ENCODE measurements at regions not wholly inside any gene's neighbourhood (a gene's known extent, or its start where the extent isn't known, plus 50 kb on each side); places are given as distances from the start of the nearest gene placed in this dataset.

DNA sequence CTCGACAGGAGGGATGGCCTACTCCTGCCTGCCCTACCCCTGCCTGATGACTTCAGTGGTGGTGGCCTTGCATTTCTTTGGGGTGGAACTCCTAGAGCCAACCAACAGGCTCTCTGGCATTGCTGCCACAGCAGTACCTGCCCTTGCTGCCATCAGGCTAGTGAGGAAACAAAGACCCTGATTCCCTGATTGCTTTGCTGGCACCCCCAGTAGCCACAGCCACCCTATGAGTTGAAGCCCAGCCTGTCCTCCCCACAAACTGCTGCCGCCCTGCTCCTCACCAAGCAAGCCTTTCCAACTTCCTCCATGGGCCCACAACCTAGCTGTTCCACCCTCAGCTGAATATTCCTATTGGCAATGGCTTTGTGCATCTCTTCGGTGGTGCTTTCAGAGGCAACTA, 52.5 kb upstream of the KHDRBS2 start:
- no peak overlapping the region for H3K4me3 ChIP-seq (ENCODE audit: control insufficient read depth, low read depth, low read length)
- DNase-seq (ENCODE audit: low read depth) = no peak
- TF ChIP-seq, protein P1, sequence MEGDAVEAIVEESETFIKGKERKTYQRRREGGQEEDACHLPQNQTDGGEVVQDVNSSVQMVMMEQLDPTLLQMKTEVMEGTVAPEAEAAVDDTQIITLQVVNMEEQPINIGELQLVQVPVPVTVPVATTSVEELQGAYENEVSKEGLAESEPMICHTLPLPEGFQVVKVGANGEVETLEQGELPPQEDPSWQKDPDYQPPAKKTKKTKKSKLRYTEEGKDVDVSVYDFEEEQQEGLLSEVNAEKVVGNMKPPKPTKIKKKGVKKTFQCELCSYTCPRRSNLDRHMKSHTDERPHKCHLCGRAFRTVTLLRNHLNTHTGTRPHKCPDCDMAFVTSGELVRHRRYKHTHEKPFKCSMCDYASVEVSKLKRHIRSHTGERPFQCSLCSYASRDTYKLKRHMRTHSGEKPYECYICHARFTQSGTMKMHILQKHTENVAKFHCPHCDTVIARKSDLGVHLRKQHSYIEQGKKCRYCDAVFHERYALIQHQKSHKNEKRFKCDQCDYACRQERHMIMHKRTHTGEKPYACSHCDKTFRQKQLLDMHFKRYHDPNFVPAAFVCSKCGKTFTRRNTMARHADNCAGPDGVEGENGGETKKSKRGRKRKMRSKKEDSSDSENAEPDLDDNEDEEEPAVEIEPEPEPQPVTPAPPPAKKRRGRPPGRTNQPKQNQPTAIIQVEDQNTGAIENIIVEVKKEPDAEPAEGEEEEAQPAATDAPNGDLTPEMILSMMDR (conservative IDR thresholded peaks at IDR 0.05; ENCODE audit: control insufficient read depth, insufficient read depth, low read depth, low read length) = no peak
